Hepatocyte (in vitro differentiated cells): ENCODE measurements at regions not wholly inside any gene's neighbourhood (a gene's known extent, or its start where the extent isn't known, plus 50 kb on each side); places are given as distances from the start of the nearest gene placed in this dataset.
"Not testable (repeated sequence)": the region's sequence is repeated elsewhere in the genome, so short reads cannot be mapped to it uniquely, and the experiment has no call there.

Experiments used
- EZH2 ChIP-seq: fragments of 200-600 bp; sonication (generic); IDR thresholded peaks from 2 replicates; pipeline ENCODE4 v1.6.1; 2016; ENCODE audit warnings: antibody characterized with exemption, mild to moderate bottlenecking, borderline replicate concordance
- EZH2phosphoT487 ChIP-seq: fragments of 200-600 bp; sonication (generic); IDR thresholded peaks from one replicate; pipeline ENCODE4 v1.6.1; 2018; ENCODE audit warnings: antibody characterized with exemption, mild to moderate bottlenecking, low read depth, moderate library complexity; ENCODE audit not compliant: unreplicated experiment, severe bottlenecking
- TF ChIP-seq, protein P1 (sequence below): fragments of 200-600 bp; sonication (generic); IDR thresholded peaks from 2 replicates; pipeline ENCODE4 v1.5.1; 2016; ENCODE audit warnings: antibody characterized with exemption, mild to moderate bottlenecking; ENCODE audit not compliant: poor library complexity

DNA sequence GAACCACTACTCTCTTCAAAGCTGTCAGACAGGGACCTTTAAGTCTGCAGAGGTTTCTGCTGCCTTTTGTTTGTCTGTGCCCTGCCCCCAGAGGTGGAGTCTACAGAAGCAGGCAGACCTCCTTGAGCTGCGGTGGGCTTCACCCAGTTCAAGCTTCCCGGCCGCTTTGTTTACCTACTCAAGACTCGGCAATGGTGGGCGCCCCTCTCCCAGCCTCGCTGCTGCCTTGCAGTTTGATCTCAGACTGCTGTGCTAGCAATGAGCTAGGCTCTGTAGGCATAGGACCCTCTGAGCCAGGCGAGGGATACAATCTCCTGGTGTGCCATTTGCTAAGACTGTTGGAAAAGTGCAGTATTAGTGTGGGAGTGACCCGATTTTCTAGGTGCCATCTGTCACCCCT is 275.0 kb downstream of the CHM start:
- TF ChIP-seq EZH2, EZH2phosphoT487: not testable (repeated sequence)
- TF ChIP-seq, protein P1, sequence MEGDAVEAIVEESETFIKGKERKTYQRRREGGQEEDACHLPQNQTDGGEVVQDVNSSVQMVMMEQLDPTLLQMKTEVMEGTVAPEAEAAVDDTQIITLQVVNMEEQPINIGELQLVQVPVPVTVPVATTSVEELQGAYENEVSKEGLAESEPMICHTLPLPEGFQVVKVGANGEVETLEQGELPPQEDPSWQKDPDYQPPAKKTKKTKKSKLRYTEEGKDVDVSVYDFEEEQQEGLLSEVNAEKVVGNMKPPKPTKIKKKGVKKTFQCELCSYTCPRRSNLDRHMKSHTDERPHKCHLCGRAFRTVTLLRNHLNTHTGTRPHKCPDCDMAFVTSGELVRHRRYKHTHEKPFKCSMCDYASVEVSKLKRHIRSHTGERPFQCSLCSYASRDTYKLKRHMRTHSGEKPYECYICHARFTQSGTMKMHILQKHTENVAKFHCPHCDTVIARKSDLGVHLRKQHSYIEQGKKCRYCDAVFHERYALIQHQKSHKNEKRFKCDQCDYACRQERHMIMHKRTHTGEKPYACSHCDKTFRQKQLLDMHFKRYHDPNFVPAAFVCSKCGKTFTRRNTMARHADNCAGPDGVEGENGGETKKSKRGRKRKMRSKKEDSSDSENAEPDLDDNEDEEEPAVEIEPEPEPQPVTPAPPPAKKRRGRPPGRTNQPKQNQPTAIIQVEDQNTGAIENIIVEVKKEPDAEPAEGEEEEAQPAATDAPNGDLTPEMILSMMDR: not testable (repeated sequence)
